DMS 273 (cell line): ENCODE measurements at regions not wholly inside any gene's neighbourhood (a gene's known extent, or its start where the extent isn't known, plus 50 kb on each side); places are given as distances from the start of the nearest gene placed in this dataset.
"Not testable (repeated sequence)": the region's sequence is repeated elsewhere in the genome, so short reads cannot be mapped to it uniquely, and the experiment has no call there.

Source experiments
- DNase-seq: peaks from one replicate; lab custom pipeline; 2025; ENCODE audit not compliant: unreplicated experiment; lab: John Stamatoyannopoulos, UW

- no peak for DNase-seq
These were observed 242.4 kb upstream of the NR3C2 start for GRCh38 chr4:148684638-148685037.

GRCh38 chr4:148680884-148681283, 238.7 kb upstream of the NR3C2 start:
- DNase-seq = no peak

- no peak for DNase-seq
These were observed 234.1 kb upstream of the NR3C2 start for GRCh38 chr4:148676344-148676743.

GRCh38 chr4:148674876-148675275, 232.7 kb upstream of the NR3C2 start:
- no peak for DNase-seq

- DNase-seq = no peak
These were observed 222.4 kb upstream of the NR3C2 start for GRCh38 chr4:148664636-148665035.

GRCh38 chr4:148654131-148654530, 211.9 kb upstream of the NR3C2 start:
- DNase-seq = no peak

GRCh38 chr4:148653681-148654080, 211.5 kb upstream of the NR3C2 start:
- DNase-seq = no peak

- DNase-seq = no peak
These were observed 209.8 kb upstream of the NR3C2 start for GRCh38 chr4:148651991-148652390.

- no peak for DNase-seq
These were observed 207.6 kb upstream of the NR3C2 start for GRCh38 chr4:148649652-148650331.

GRCh38 chr4:148643851-148644250, 201.6 kb upstream of the NR3C2 start:
- DNase-seq = no peak

- no peak for DNase-seq
These were observed 200.7 kb upstream of the NR3C2 start for GRCh38 chr4:148642907-148643306.

GRCh38 chr4:148638079-148638478, 195.9 kb upstream of the NR3C2 start:
- DNase-seq = not testable (repeated sequence)

GRCh38 chr4:148637453-148637852, 195.2 kb upstream of the NR3C2 start:
- DNase-seq = not testable (repeated sequence)

GRCh38 chr4:148634476-148634875, 192.3 kb upstream of the NR3C2 start:
- no peak for DNase-seq

GRCh38 chr4:148633720-148634119, 191.5 kb upstream of the NR3C2 start:
- DNase-seq = no peak

GRCh38 chr4:148632476-148632875, 190.3 kb upstream of the NR3C2 start:
- DNase-seq = no peak

- DNase-seq = no peak
These were observed 187.8 kb upstream of the NR3C2 start for GRCh38 chr4:148630051-148630450.

GRCh38 chr4:148618856-148619255, 176.6 kb upstream of the NR3C2 start:
- DNase-seq = no peak

GRCh38 chr4:148608968-148609367, 166.8 kb upstream of the NR3C2 start:
- no peak for DNase-seq

- DNase-seq = not testable (repeated sequence)
These were observed 156.4 kb upstream of the NR3C2 start for GRCh38 chr4:148598418-148599207.

GRCh38 chr4:148589182-148589581, 147.0 kb upstream of the NR3C2 start:
- no peak for DNase-seq

- DNase-seq = no peak
These were observed 133.4 kb upstream of the NR3C2 start for GRCh38 chr4:148575577-148575976.

- DNase-seq = no peak
These were observed 132.7 kb upstream of the NR3C2 start for GRCh38 chr4:148574911-148575310.
